MM.1S (cell line): ENCODE measurements at regions not wholly inside any gene's neighbourhood (a gene's known extent, or its start where the extent isn't known, plus 50 kb on each side); places are given as distances from the start of the nearest gene placed in this dataset.

ENCODE experiments used
- EZH2phosphoT487 ChIP-seq: fragments of 300-600 bp; sonication (generic); IDR thresholded peaks from 2 replicates; pipeline ENCODE4 v1.6.1; 2018; ENCODE audit warnings: antibody characterized with exemption, low read length
- TF ChIP-seq, protein P1 (sequence below): fragments of 300-600 bp; sonication (generic); IDR thresholded peaks from 2 replicates; pipeline ENCODE4 v1.5.1; 2016; ENCODE audit warnings: antibody characterized with exemption, low read length, mixed read lengths

DNA sequence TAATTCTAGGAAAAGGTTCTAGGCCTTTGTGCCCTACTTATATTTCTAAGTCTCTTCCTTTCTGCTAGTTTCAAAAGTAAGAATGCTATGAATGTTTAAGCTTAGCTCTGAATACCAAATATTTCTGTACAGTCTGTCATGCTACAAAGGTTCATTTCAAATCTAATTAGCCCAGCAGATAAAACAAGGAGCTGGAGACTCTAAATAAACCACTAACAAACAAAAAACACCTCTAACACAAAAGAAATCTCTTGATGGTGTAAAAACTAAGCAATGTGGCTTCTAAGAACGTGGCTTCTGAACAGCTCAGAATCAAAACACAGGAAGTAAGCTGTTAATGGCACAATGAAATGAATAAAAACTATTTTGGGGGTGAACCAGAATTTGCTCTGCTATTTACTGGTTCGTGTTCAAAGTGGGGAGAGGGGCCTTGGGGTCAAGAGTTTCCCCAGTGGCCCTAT, 198.3 kb downstream of the BCAS1 start:
- TF ChIP-seq, protein P1, sequence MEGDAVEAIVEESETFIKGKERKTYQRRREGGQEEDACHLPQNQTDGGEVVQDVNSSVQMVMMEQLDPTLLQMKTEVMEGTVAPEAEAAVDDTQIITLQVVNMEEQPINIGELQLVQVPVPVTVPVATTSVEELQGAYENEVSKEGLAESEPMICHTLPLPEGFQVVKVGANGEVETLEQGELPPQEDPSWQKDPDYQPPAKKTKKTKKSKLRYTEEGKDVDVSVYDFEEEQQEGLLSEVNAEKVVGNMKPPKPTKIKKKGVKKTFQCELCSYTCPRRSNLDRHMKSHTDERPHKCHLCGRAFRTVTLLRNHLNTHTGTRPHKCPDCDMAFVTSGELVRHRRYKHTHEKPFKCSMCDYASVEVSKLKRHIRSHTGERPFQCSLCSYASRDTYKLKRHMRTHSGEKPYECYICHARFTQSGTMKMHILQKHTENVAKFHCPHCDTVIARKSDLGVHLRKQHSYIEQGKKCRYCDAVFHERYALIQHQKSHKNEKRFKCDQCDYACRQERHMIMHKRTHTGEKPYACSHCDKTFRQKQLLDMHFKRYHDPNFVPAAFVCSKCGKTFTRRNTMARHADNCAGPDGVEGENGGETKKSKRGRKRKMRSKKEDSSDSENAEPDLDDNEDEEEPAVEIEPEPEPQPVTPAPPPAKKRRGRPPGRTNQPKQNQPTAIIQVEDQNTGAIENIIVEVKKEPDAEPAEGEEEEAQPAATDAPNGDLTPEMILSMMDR, result no peak
- no peak for TF ChIP-seq EZH2phosphoT487
